GM20000 (cell line): ENCODE measurements at regions not wholly inside any gene's neighbourhood (a gene's known extent, or its start where the extent isn't known, plus 50 kb on each side); places are given as distances from the start of the nearest gene placed in this dataset.

ENCODE experiments used
- DNase-seq: peaks from one replicate; pipeline ENCODE4 v3.0.0; 2012; ENCODE audit warnings: low spot score
- TF ChIP-seq, protein P1 (sequence below): IDR thresholded peaks from 2 replicates; pipeline ENCODE4 v1.5.1; 2012; ENCODE audit warnings: mild to moderate bottlenecking, control low read depth; ENCODE audit errors: extremely low read depth, missing control alignments

DNA sequence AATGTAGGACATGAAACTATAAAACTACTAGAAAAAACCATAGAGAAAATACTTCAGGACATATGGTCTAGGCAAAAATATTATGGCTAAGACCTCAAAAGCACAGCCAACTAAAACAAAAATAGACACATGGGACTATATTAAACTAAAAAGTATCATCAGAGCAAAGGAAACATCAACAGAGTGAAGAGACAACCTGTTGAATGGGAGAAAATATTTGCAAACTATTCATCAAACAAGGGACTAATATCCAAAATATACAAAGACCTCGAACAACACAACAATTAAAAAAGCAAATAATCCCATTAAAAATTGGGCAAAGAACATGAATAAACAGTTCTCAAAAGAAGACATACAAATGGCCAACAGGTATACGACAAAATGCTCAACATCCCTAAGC lies 210.9 kb downstream of the PCSK1 start:
- TF ChIP-seq, protein P1, sequence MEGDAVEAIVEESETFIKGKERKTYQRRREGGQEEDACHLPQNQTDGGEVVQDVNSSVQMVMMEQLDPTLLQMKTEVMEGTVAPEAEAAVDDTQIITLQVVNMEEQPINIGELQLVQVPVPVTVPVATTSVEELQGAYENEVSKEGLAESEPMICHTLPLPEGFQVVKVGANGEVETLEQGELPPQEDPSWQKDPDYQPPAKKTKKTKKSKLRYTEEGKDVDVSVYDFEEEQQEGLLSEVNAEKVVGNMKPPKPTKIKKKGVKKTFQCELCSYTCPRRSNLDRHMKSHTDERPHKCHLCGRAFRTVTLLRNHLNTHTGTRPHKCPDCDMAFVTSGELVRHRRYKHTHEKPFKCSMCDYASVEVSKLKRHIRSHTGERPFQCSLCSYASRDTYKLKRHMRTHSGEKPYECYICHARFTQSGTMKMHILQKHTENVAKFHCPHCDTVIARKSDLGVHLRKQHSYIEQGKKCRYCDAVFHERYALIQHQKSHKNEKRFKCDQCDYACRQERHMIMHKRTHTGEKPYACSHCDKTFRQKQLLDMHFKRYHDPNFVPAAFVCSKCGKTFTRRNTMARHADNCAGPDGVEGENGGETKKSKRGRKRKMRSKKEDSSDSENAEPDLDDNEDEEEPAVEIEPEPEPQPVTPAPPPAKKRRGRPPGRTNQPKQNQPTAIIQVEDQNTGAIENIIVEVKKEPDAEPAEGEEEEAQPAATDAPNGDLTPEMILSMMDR = no peak
- no peak for DNase-seq

DNA sequence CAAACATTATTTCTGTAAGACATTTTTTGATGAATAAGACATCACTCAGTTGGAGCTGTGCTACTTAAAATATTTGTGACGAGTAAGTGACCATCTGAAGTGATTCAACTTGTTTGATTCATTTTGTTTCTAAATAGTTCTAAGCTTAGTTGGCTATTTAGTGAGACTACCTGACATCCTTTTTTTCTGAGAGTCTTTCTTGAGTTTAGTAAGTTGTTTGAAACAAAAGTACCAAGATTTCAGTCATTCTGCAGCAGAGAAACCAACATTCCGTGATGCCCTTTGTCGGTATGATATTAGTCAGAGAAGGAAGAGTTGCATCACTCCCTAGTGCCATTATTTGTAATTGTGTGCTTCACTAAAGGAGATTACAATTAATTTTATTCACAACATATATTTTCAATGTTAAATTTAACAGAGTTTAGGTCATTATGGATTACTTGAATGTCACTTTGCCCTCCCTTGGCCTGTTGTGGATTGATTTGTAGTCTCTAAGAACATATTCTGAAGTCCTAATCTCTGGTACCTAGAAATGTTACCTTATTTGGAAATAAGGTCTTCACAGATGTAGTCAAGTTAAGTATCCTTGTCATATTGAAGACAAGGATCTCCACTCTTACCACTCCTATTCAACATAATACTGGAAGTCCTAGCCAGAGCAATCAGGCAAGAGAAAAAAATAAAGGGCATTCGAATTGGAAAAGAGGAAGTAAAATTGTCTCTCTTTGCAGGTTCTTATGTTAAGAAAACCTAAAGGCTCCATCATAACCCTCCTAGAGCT lies 212.2 kb downstream of the PCSK1 start:
- DNase-seq = no peak
- TF ChIP-seq, protein P1 = no peak

DNA sequence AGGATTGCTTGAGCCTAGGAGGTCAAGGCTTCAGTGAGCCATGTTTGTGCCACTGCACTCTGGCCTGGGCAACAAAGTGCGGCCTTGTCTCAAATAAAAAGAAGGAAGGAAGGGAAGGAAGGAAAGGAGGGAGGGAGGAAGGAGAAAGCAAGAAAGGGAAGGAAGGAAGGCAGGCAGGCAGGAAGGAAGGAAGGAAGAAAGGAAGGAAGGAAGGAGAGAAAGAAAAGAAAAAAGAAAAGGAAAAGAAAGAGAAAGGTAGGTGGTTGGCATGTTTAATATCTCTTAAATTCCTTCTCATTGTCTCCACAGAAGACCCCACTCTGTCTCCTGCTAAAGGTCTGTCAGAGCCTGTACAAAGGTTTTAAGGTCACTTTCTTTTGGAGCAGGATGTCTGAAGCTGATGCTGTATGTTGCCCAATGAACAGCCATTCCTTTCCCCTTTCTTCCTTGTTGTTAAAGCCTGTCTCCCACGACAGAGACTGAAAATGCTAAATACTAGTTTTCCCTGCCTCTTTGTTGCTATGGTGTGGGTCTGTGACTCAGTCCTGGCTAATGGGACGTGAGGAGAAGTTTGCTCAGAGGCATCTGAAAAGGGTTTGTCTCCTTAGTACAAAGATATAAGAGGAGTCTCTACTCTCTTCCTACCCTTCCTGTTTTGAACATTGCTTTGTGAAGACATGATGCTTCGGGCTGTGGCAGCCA lies 213.3 kb downstream of the PCSK1 start:
- DNase-seq = no peak
- TF ChIP-seq, protein P1 = no peak

DNA sequence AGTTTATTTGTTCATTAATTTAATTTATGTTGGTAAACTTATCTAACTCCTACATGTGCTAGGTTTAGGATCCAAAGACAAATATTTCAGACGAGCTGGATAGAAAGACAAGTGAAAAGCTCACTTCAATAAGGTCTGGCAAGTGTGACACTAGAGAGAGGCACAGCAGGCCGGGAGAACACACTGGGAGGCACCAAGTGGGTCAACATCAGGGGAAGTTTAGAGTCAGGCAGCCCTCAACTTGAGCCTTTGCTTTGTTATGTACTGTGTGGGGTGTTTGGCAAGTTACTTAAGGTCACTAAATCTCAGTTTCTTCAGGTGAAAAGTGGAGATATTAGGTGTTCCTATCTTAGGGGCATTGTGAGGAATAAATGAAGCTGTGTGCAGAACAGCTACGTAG lies 214.4 kb downstream of the PCSK1 start:
- TF ChIP-seq, protein P1 = no peak
- no peak for DNase-seq

DNA sequence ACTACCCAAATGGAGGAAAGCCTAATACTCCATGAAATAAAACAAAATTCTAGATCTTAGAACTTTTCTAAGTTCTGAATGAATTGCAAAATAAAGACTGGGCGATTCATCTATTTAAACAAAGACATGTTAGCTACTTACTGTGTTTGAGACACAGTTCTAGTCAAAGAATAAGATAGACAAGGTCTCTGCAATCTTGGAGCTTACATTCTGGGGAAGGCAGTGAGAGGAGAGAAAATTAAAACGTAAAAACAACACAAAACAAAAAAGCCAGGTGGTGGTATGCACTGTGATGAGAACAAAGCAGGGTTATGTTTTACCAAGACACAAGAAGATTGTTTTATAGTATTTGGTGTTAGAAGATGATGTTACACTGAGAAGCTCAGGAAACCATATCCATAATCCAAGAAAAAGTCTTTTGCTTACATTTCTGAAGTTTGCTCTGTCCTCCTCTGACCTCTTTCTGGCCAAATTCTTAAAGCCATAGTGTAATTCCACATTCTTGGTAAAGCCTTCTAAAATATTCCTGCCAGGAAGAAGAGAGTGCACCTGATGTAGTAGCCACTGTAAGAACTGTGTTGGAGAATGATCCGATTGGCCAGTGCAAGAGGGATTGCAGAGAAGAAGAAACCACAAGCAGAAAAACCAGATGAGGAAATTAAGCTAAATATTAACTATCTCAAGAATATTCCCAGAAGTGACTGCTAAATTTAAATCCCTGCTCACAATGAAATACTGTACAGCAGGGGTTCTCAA lies 218.4 kb downstream of the PCSK1 start:
- DNase-seq = no peak
- TF ChIP-seq, protein P1 = no peak

DNA sequence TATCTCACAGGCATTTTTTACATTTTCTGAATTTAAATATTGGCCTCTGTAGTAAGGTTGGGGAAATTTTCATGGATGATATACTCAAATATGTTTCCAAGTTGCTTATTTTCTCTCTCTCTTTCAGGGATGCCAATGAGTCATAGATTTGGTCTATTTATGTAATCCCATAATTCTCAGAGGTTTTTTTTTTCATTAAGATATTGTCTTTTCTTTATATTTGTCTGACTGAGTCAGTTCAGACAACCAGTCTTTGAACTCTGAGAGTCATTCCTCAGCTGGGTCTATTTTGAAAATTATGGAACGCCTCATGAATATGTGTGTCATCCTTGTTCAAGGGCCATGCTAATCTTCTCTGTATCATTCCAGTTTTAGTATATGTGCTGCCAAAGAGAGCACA lies 223.2 kb downstream of the PCSK1 start:
- TF ChIP-seq, protein P1 = no peak
- no peak for DNase-seq

DNA sequence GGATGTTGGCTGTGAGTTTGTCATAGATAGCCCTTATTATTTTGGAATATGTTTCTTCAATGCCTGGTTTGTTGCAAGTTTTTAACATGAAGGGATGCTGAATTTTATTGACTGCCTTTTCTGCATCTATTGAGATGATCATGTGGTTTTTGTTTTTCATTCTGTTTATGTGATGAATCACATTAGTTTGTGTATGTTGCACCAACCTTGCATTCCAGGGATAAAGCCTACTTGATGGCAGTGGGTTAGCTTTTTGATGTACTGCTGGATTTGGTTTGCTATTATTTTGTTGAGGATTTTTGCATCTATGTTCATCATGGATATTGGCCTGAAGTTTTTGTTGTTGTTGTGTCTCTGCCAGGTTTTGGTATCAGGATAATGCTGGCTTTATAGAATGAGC lies 225.6 kb downstream of the PCSK1 start:
- TF ChIP-seq, protein P1 = no peak
- no peak for DNase-seq
